BLaER1 (cell line): ENCODE measurements at regions not wholly inside any gene's neighbourhood (a gene's known extent, or its start where the extent isn't known, plus 50 kb on each side); places are given as distances from the start of the nearest gene placed in this dataset.

Experiments
- H3K27ac ChIP-seq: shearing (Covaris generic); formaldehyde crosslinking; 2 replicates; pipeline ENCODE4 v1.8.1; 2022
- H3K27me3 ChIP-seq: shearing (Covaris generic); formaldehyde crosslinking; 2 replicates; pipeline ENCODE4 v1.8.1; 2022
- H3K36me3 ChIP-seq: shearing (Covaris generic); formaldehyde crosslinking; 2 replicates; pipeline ENCODE4 v1.8.1; 2022
- H3K4me1 ChIP-seq: shearing (Covaris generic); formaldehyde crosslinking; 2 replicates; pipeline ENCODE4 v1.8.1; 2022
- H3K4me2 ChIP-seq: shearing (Covaris generic); formaldehyde crosslinking; 2 replicates; pipeline ENCODE4 v1.8.1; 2022
- H3K4me3 ChIP-seq: shearing (Covaris generic); formaldehyde crosslinking; 2 replicates; pipeline ENCODE4 v1.8.1; 2022
- H3K9ac ChIP-seq: shearing (Covaris generic); formaldehyde crosslinking; 2 replicates; pipeline ENCODE4 v1.8.1; 2022
- H3K9me3 ChIP-seq: shearing (Covaris generic); formaldehyde crosslinking; 2 replicates; pipeline ENCODE4 v1.8.1; 2022
- H4K20me1 ChIP-seq: shearing (Covaris generic); formaldehyde crosslinking; 2 replicates; pipeline ENCODE4 v1.8.1; 2022
- Cebpa-rat ChIP-seq: shearing (Covaris generic); IDR thresholded peaks from 2 replicates; pipeline ENCODE4 v1.8.1; 2022

DNA sequence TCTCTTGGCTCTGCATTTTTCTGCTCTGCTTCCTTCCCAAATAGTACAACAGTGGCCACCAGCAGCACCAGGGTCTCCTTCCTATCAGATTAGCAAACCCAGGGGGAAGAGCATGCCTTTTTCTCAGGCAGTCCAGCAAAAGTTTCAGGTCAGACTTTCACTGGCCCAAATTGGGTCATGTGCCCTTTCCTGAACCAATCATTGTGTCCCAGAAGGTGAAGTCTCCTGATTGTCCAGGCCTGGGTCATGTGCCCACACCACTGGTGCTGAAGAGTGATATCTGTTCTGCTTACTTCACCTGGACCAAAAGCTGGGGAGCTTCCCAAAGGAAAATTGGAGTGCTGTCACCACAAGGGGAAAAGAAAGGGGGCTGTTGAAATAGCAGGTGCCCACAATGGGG is 64.1 kb upstream of the ALX4 start:
- H4K20me1 ChIP-seq = no peaks in the 10 kb centered on the region
- no peaks in the 10 kb centered on the region for H3K9me3 ChIP-seq
- no peak overlapping the region for H3K4me2 ChIP-seq
- no peak overlapping the region for H3K27ac ChIP-seq
- no peaks in the 10 kb centered on the region for H3K36me3 ChIP-seq
- H3K4me3 ChIP-seq = no peak overlapping the region
- no peaks in the 10 kb centered on the region for H3K4me1 ChIP-seq
- no peak overlapping the region for H3K9ac ChIP-seq
- no peak for TF ChIP-seq Cebpa-rat
- H3K27me3 ChIP-seq = no peaks in the 10 kb centered on the region

DNA sequence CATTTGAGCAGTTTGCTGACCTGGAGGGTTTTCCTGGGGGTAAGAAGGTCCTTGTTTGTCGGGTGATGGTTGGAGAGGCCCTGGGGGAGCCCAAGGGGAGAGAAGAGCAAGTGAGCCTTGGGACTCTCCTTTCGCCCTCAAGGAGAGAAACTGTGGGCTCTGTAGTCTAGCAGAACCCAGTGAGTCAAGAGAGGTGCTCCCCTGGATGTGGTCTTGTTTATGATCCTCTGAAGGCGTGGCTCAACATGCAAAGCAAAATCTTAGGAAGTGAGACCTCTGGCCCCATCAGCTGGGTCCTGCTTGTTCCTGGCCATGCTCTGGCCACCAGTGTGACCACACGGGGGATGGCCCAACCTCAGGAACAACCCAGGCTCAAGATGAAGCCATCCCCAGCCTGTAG is 66.5 kb upstream of the ALX4 start:
- Histone ChIP-seq H3K27me3 (no peaks in the 10 kb centered on the region), H4K20me1 (no peaks in the 10 kb centered on the region), H3K27ac (no peak overlapping the region), H3K4me1 (peaks cover under 1% of the 10 kb centered on the region), H3K4me3 (no peak overlapping the region), H3K9me3 (no peaks in the 10 kb centered on the region), H3K4me2 (no peak overlapping the region), H3K9ac (no peak overlapping the region), H3K36me3 (no peaks in the 10 kb centered on the region)
- TF ChIP-seq Cebpa-rat = no peak

DNA sequence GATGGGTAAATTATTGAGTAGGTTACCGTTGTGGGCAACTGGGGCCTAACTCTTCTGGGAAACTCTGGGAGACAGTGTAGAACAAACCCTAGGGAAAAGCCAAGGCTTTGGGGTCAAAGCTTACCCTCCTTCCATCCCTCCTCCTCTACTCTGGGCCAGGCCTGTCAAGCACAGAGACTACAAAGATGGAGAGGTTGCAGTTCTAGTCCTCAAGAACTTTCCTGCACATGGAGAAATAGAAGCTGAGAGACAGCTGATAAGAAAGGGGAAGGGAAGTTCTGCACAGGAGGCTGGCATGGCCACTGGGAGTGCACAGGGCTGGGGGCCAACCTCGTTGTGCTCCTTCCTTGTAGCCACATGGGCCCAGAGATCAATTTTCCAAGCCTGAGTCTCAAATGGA is 67.2 kb upstream of the ALX4 start:
- Histone ChIP-seq H3K9ac (no peak overlapping the region), H3K4me1 (peaks cover 8% of the 10 kb centered on the region), H3K4me2 (no peak overlapping the region), H3K27me3 (no peaks in the 10 kb centered on the region), H3K4me3 (no peak overlapping the region), H3K9me3 (no peaks in the 10 kb centered on the region), H4K20me1 (no peaks in the 10 kb centered on the region), H3K27ac (no peak overlapping the region), H3K36me3 (no peaks in the 10 kb centered on the region)
- TF ChIP-seq Cebpa-rat = no peak

DNA sequence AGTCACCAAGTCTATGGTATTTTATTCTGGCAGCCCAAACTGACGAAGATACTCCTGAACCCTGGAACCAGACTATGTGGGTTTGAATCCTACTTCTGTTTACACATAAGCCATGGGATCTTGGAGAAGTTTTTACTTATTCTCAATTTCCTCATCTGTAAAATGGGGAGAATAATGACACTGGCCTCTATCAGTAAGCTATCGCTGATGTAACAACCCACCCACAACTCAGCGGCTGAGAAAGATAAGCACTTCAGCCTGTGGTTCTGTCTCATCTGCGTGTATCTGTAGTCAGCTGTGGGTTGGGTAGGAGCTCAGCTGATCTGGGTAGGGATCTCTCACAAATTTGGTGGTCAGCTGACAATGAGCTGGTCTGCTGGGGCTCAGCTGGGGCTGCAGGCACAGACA is 68.0 kb upstream of the ALX4 start:
- Histone ChIP-seq H3K4me2 (no peak overlapping the region), H3K27me3 (no peaks in the 10 kb centered on the region), H4K20me1 (no peaks in the 10 kb centered on the region), H3K4me1 (peaks cover 16% of the 10 kb centered on the region), H3K9ac (no peak overlapping the region), H3K4me3 (no peak overlapping the region), H3K36me3 (no peaks in the 10 kb centered on the region), H3K9me3 (no peaks in the 10 kb centered on the region), H3K27ac (no peak overlapping the region)
- TF ChIP-seq Cebpa-rat = no peak

DNA sequence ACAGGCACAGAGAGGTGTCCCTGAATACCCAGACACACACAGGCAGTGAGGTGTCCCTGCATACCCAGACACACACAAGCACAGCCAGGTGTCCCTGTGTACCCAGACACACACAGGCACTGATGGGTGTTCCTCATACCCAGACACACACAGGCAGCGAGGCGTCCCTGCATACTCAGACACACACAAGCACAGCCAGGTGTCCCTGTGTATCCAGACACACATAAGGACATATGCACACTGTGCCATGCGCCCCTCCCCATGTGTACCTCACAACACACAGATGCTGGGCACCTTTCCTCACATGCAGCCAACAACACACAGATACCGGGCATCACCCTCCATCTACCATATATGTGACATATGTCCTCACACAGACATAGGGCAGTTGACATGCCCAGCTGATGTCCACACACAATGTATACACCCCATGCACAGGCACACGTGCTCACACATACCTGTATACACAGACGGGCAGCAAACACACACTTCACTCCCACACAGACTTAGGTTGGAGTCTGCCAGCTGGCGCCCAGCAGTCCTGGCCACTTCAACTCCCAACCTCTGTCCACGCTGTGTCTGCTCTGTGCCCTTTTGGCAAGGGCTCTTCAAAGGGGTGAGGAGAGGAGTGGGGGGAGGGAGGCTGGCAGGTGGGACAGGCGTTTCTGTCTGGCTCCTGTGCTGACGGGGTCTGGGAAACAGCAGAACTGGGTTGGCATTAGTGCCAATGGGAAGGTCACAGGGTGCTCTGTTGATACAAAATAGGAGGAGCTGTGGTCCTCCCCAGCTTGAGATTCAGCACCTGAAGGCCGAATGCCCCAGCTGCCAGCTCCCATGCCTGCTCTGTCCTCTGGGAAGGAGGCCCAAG is 69.4 kb upstream of the ALX4 start:
- Histone ChIP-seq H3K4me2 (no peak overlapping the region), H3K27me3 (no peaks in the 10 kb centered on the region), H3K4me3 (no peak overlapping the region), H3K9ac (no peak overlapping the region), H3K27ac (no peak overlapping the region), H3K4me1 (peaks cover 21% of the 10 kb centered on the region), H3K9me3 (no peaks in the 10 kb centered on the region), H4K20me1 (no peaks in the 10 kb centered on the region), H3K36me3 (no peaks in the 10 kb centered on the region)
- no peak for TF ChIP-seq Cebpa-rat

DNA sequence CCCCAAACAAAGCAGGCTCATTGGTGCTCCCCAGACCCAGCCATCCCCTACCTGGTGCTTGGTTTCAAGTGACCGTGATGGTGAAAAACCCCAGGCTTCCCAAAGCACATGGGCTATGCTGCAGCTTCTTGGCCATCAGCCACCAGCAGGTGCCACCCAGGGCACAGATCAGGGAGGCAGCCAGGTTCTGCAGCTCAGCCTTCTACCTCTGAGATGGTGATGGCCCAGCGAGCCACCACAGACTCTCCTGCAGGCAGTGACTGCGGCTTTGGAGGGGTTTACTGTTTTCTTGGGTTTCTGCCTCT is 70.0 kb upstream of the ALX4 start:
- Histone ChIP-seq H3K4me1 (peaks cover 21% of the 10 kb centered on the region), H3K9me3 (no peaks in the 10 kb centered on the region), H4K20me1 (no peaks in the 10 kb centered on the region), H3K4me2 (no peak overlapping the region), H3K27ac (no peak overlapping the region), H3K27me3 (no peaks in the 10 kb centered on the region), H3K9ac (no peak overlapping the region), H3K4me3 (no peak overlapping the region), H3K36me3 (no peaks in the 10 kb centered on the region)
- TF ChIP-seq Cebpa-rat = no peak

DNA sequence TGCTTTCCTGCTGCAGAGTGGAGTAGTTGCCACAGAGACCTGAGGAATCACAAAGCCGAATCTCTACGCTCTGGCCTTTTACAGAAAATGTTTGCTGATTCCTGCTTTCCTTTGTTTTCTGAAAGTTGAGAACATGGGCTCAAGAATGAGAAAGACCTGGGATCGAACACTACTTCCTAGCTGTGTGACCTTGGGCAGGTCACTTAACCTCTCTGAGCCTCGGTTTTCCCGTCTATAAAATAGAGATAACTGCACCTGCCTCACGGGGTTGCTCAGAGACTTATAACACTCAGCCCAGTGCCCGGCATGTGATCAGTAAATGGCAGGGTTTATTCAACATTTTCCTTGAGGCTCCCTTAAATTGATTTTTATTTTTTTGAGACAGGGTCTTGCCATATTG is 70.9 kb upstream of the ALX4 start:
- Histone ChIP-seq H3K9me3 (no peaks in the 10 kb centered on the region), H3K9ac (no peak overlapping the region), H3K4me2 (no peak overlapping the region), H3K27me3 (no peaks in the 10 kb centered on the region), H3K36me3 (no peaks in the 10 kb centered on the region), H3K4me1 (peaks cover 21% of the 10 kb centered on the region), H3K4me3 (no peak overlapping the region), H4K20me1 (no peaks in the 10 kb centered on the region), H3K27ac (no peak overlapping the region)
- no peak for TF ChIP-seq Cebpa-rat

DNA sequence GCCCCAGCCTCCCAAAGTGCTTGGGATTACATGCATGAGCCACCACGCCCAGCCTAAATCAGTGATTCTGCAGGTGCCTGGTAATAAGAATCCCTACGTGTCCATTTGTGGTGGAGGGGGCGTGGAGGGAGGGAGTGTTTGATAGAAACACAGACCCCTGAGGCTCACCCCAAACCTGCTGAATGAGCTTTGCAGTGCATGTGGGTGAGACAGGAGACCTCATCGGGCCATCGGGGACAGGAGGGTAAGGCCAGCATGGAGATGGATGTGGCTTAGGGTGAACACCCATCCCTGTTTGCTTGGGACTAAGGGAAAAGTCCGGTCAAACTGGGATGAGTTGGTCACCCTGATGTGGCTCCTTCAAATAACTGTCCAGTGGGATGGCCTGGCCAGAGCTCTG is 71.3 kb upstream of the ALX4 start:
- H4K20me1 ChIP-seq = no peaks in the 10 kb centered on the region
- TF ChIP-seq Cebpa-rat = no peak
- H3K4me2 ChIP-seq = peak overlapping the region; percentile 74
- peaks cover 21% of the 10 kb centered on the region for H3K4me1 ChIP-seq
- no peak overlapping the region for H3K9ac ChIP-seq
- no peak overlapping the region for H3K4me3 ChIP-seq
- H3K27ac ChIP-seq = no peak overlapping the region
- H3K9me3 ChIP-seq = no peaks in the 10 kb centered on the region
- no peaks in the 10 kb centered on the region for H3K36me3 ChIP-seq
- no peaks in the 10 kb centered on the region for H3K27me3 ChIP-seq

DNA sequence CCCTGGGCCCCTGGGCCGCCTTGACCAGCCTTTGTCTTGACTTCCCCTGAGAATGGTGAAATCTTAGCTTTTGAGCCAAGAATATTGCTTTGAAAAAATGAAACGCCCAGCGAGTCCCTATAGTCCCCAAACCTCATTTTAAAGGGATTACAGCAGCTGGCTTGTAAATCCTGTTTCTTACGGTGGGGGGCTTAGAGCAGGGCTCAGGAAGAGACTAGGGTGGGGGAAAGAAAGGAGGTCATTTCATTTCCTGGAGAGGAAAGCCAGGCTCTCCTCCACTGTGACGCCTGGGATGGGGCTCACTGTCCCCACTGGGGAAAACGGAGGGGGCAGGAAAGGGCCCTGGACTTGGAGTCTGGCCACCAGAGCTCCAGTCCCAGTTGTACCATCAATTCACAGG is 72.2 kb upstream of the ALX4 start:
- H3K36me3 ChIP-seq = no peaks in the 10 kb centered on the region
- H3K9ac ChIP-seq = 0 out of 2 replicates have a peak overlapping the region, but pooled peaks have one; percentile 10
- H3K27ac ChIP-seq = peak overlapping the region; percentile 37
- no peaks in the 10 kb centered on the region for H3K9me3 ChIP-seq
- no peak for TF ChIP-seq Cebpa-rat
- H4K20me1 ChIP-seq = no peaks in the 10 kb centered on the region
- H3K4me1 ChIP-seq = peaks cover 21% of the 10 kb centered on the region
- H3K4me3 ChIP-seq = no peak overlapping the region
- no peaks in the 10 kb centered on the region for H3K27me3 ChIP-seq
- H3K4me2 ChIP-seq = peak overlapping the region; percentile 74

DNA sequence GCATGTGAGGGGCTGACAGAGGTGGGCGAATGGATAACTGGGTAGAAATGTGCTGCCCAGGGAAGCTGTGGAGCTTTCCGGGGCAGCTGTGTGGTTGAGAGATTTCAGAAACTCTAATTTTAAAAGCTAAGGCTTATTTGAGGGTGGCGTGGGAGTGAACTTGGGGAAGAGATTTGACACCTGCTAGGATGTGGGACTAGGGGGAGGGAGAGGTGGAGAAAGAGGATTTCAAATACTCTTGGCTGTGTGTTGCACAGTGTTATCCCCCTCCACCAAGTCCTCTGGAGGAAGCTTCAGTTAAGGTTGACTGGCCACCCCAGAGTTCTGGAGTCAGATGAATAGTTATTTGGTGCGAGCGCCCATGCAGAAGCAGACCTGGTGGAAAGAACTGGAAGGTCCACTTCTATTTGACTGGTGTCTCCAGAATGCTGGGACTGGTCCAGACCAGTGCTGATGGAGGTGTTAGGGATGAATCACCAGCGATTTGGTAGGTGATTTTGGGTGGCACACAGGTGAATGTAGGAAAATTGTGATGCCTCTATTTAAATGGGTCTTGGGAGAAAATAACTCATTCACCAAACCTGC is 72.8 kb upstream of the ALX4 start:
- Histone ChIP-seq H4K20me1 (no peaks in the 10 kb centered on the region), H3K36me3 (no peaks in the 10 kb centered on the region), H3K4me3 (no peak overlapping the region), H3K27me3 (no peaks in the 10 kb centered on the region), H3K9ac (0 out of 2 replicates have a peak overlapping the region, but pooled peaks have one; percentile 10), H3K9me3 (no peaks in the 10 kb centered on the region), H3K4me2 (peak overlapping the region; percentile 74), H3K4me1 (peaks cover 24% of the 10 kb centered on the region), H3K27ac (peak overlapping the region; percentile 37; the same call in 1 of the 2 replicates)
- no peak for TF ChIP-seq Cebpa-rat
